Central memory CD8-positive, alpha-beta T cell (primary cell): ENCODE measurements at regions not wholly inside any gene's neighbourhood (a gene's known extent, or its start where the extent isn't known, plus 50 kb on each side); places are given as distances from the start of the nearest gene placed in this dataset.

Experiments used
- ATAC-seq: fragments of 150-1000 bp; cut with Tn5 transposase; replicated peaks from 2 replicates; pipeline ENCODE4 v1.10.0; 2022; ENCODE audit warnings: mild to moderate bottlenecking, moderate FRiP score, moderate number of reproducible peaks; ENCODE audit not compliant: poor library complexity, severe bottlenecking; ENCODE audit errors: extremely low read depth
- DNase-seq, 2 donors: peaks; one replicate each; pipeline ENCODE4 v3.0.0; 2021; ENCODE audit warnings: low spot score in 2 of 2
- H3K27ac Mint-ChIP-seq: one replicate; pipeline ENCODE4 v1.8.0; 2022; ENCODE audit warnings: low read depth, mild to moderate bottlenecking, moderate library complexity, mixed read lengths
- H3K27me3 Mint-ChIP-seq: one replicate; pipeline ENCODE4 v1.8.0; 2022; ENCODE audit warnings: mixed read lengths
- H3K36me3 Mint-ChIP-seq: one replicate; pipeline ENCODE4 v1.8.0; 2022; ENCODE audit warnings: mild to moderate bottlenecking, moderate library complexity, mixed read lengths; ENCODE audit not compliant: insufficient read depth
- H3K4me1 Mint-ChIP-seq: one replicate; pipeline ENCODE4 v1.8.0; 2022; ENCODE audit warnings: mixed read lengths
- H3K4me3 Mint-ChIP-seq: one replicate; pipeline ENCODE4 v1.8.0; 2022; ENCODE audit warnings: mild to moderate bottlenecking, moderate library complexity, mixed read lengths
- H3K9me3 Mint-ChIP-seq: one replicate; pipeline ENCODE4 v1.8.0; 2022; ENCODE audit warnings: mixed read lengths

- Mint-ChIP-seq H3K27me3 (no peaks in the 10 kb centered on the region), H3K4me3 (no peak overlapping the region), H3K27ac (no peak overlapping the region), H3K36me3 (peaks cover 1% of the 10 kb centered on the region), H3K4me1 (peaks cover 19% of the 10 kb centered on the region), H3K9me3 (no peaks in the 10 kb centered on the region)
- ATAC-seq, result no peak
- DNase-seq, result no peak
Observed at GRCh38 chr21:28734522-28735175, 258.0 kb downstream of the LTN1 start.

GRCh38 chr21:28731700-28732321 lies 260.9 kb downstream of the LTN1 start:
- H3K4me1 Mint-ChIP-seq, result peaks cover 10% of the 10 kb centered on the region
- ATAC-seq, result no peak

DNA sequence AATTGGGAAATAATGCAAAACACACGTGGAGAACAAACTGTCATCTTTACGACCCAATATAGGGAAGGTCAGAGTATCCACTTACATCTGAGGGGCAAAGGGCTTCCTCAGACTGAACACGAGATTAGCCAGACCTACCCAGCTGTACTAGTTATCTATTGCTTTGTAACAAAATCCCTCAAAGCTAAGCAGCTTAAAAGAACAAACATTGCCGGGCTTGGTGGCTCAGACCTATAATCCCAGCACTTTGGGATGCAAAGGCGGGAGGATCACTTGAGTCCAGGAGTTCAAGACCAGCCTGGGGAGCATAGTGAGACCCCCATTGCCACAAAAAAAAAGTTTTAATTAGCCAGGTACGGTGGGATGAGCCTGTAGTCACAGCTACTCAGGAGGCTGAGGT lies 262.8 kb downstream of the LTN1 start:
- DNase-seq (no peak), ATAC-seq (no peak)
- Mint-ChIP-seq H3K9me3 (no peaks in the 10 kb centered on the region), H3K36me3 (peaks cover 3% of the 10 kb centered on the region), H3K4me3 (no peak overlapping the region), H3K27me3 (no peaks in the 10 kb centered on the region), H3K4me1 (peaks cover 6% of the 10 kb centered on the region), H3K27ac (no peak overlapping the region)

More at GRCh38 chr21:28731700-28732321, 260.9 kb downstream of the LTN1 start:
- Mint-ChIP-seq H3K9me3 (no peaks in the 10 kb centered on the region), H3K27me3 (no peaks in the 10 kb centered on the region), H3K27ac (peak overlapping the region; percentile 25), H3K36me3 (peaks cover 1% of the 10 kb centered on the region), H3K4me3 (no peak overlapping the region)
- DNase-seq, result no peak

DNA sequence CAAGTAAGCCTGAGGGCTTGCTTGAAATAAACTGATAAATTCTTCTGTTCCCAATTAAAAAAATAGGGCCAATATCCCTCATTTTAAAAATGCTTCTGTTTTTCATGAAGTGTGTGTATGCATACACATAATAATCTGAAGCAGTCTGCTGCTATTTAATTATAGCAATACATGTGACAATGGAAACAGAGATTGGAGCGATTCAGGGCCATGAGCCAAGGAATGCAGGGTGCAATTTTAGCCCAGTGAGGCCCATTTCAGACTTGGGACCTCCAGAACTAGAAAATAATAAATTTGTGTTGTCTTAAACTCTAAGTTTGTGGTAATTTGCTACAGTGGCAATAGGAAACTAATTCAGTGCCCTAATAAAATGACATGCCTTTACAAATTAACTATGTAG lies 264.9 kb downstream of the LTN1 start:
- H3K4me3 Mint-ChIP-seq, result no peak overlapping the region
- H3K27ac Mint-ChIP-seq, result no peak overlapping the region
- ATAC-seq, result no peak
- H3K9me3 Mint-ChIP-seq, result no peaks in the 10 kb centered on the region
- H3K27me3 Mint-ChIP-seq, result no peaks in the 10 kb centered on the region
- no peak for DNase-seq
- H3K36me3 Mint-ChIP-seq, result peaks cover 3% of the 10 kb centered on the region
- no peaks in the 10 kb centered on the region for H3K4me1 Mint-ChIP-seq

DNA sequence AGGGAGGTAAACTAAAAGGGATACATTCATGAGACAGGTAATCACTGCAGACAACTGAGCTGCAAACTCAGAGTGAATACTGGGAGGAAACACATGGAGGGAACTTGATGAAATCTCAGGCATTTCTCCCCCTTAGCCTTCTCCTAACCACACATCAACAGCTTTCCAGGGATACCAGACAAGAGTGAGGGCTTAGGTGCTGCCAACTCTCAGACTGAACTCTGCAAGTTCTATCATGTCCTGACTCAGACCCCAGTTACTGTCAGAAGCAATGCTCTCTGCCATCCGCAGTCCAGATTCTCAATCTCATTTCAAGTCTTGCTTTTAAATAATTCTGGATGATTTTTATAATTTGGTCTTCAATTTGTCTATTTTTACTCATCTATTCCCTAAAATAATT lies 267.3 kb downstream of the LTN1 start:
- Mint-ChIP-seq H3K27me3 (no peaks in the 10 kb centered on the region), H3K36me3 (peaks cover 2% of the 10 kb centered on the region), H3K4me3 (no peak overlapping the region), H3K9me3 (no peaks in the 10 kb centered on the region), H3K27ac (no peak overlapping the region), H3K4me1 (no peaks in the 10 kb centered on the region)
- ATAC-seq, result no peak
- no peak for DNase-seq

GRCh38 chr21:28723646-28724045 lies 269.0 kb downstream of the LTN1 start:
- Mint-ChIP-seq H3K4me1 (peaks cover 7% of the 10 kb centered on the region), H3K9me3 (no peaks in the 10 kb centered on the region), H3K4me3 (no peak overlapping the region), H3K36me3 (peaks cover 2% of the 10 kb centered on the region), H3K27me3 (no peaks in the 10 kb centered on the region), H3K27ac (no peak overlapping the region)
- DNase-seq (no peak), ATAC-seq (no peak)

DNA sequence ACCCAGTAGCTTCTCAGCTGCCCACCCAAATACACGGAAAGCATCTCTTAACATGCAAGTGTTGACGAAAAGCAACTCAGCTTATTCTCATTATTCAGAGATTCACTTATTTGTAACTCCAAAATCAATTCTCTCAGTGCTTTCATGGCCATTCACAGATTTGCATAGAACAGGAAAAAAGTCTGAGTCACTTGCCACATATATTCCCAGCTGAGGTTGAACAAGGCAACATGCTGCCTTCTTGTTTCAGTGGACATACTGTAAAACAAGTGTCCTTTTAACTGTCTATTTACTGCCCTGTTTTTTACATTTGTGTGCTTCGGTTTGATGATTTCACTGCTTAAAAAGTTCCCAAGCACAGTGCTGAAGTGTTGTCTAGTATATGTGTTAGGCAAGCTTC lies 273.0 kb downstream of the LTN1 start:
- DNase-seq (no peak), ATAC-seq (no peak)
- Mint-ChIP-seq H3K4me1 (peaks cover 12% of the 10 kb centered on the region), H3K27ac (no peak overlapping the region), H3K27me3 (no peaks in the 10 kb centered on the region), H3K36me3 (peaks cover 2% of the 10 kb centered on the region), H3K9me3 (no peaks in the 10 kb centered on the region), H3K4me3 (no peak overlapping the region)

DNA sequence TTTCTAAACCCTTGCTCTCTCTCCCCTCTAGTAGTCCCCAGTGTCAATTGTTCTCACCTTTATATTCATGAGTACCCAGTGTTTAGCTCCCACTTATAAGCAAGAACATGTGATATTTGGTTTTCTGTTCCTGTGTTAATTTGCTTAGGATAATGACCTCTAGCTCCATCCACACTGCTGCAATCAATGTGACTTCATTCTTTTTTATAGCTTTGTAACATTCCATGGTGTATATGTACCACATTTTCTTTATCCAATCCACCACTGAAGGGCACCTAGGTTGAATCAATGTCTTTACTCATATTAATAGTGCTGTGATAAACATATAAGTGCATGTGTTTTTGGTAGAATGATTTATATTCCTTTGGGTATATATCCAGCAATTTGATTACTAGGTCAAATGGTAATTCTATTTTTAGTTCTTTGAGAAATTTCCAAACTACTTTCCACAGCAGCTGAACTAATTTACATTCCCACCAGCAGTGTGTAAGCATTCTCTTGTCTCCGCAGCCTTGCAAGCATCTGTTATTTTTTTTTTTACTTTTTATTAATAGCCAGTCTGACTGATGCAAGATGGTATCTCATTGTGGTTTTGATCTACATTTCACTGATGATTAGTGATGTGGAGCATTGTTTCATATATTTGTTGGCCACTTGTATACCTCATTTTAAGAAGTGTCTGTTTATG lies 277.8 kb downstream of the LTN1 start:
- H3K4me3 Mint-ChIP-seq, result no peak overlapping the region
- ATAC-seq (no peak), DNase-seq (no peak)
- no peak overlapping the region for H3K27ac Mint-ChIP-seq
- H3K4me1 Mint-ChIP-seq, result peaks cover 12% of the 10 kb centered on the region
- H3K9me3 Mint-ChIP-seq, result no peaks in the 10 kb centered on the region
- H3K36me3 Mint-ChIP-seq, result peaks cover 4% of the 10 kb centered on the region
- H3K27me3 Mint-ChIP-seq, result no peaks in the 10 kb centered on the region

- peaks cover 7% of the 10 kb centered on the region for H3K9me3 Mint-ChIP-seq
- no peaks in the 10 kb centered on the region for H3K27me3 Mint-ChIP-seq
- H3K4me1 Mint-ChIP-seq, result no peaks in the 10 kb centered on the region
- no peak overlapping the region for H3K27ac Mint-ChIP-seq
- H3K36me3 Mint-ChIP-seq, result peaks cover 2% of the 10 kb centered on the region
- no peak for ATAC-seq
- no peak overlapping the region for H3K4me3 Mint-ChIP-seq
- DNase-seq, result no peak
Observed at GRCh38 chr21:28712411-28712810, 280.3 kb downstream of the LTN1 start.

DNA sequence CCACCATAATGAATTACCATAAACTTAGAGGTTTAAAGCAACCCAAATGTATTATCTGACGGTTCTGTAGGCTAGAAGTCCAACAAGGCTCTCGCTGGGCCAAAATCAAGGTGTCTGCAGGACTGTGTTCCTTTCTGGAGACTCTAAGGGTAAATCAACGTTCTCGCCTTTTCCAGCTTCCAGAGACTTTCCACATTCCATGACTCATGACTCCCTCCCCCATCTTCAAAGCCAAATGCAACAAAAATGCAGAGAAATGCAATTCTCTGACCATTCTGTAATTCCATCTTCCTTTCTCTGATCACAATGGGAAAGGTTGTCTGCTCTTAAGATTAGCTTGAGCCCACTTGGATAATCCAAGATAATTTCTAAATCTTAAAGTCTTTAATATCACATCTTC lies 287.1 kb downstream of the LTN1 start:
- H3K27me3 Mint-ChIP-seq, result no peaks in the 10 kb centered on the region
- no peak for ATAC-seq
- H3K4me3 Mint-ChIP-seq, result no peak overlapping the region
- H3K36me3 Mint-ChIP-seq, result peaks cover 1% of the 10 kb centered on the region
- no peak overlapping the region for H3K27ac Mint-ChIP-seq
- peaks cover 12% of the 10 kb centered on the region for H3K9me3 Mint-ChIP-seq
- H3K4me1 Mint-ChIP-seq, result peaks cover 17% of the 10 kb centered on the region
- DNase-seq, result no peak

GRCh38 chr21:28704746-28705145 lies 287.9 kb downstream of the LTN1 start:
- no peak overlapping the region for H3K27ac Mint-ChIP-seq
- peaks cover 12% of the 10 kb centered on the region for H3K9me3 Mint-ChIP-seq
- ATAC-seq (no peak), DNase-seq (no peak)
- no peaks in the 10 kb centered on the region for H3K27me3 Mint-ChIP-seq
- H3K4me1 Mint-ChIP-seq, result peaks cover 26% of the 10 kb centered on the region
- peaks cover 1% of the 10 kb centered on the region for H3K36me3 Mint-ChIP-seq
- H3K4me3 Mint-ChIP-seq, result no peak overlapping the region

GRCh38 chr21:28703861-28704260 lies 288.8 kb downstream of the LTN1 start:
- H3K4me1 Mint-ChIP-seq, result peaks cover 26% of the 10 kb centered on the region
- H3K4me3 Mint-ChIP-seq, result no peak overlapping the region
- ATAC-seq (no peak), DNase-seq (no peak)
- H3K27ac Mint-ChIP-seq, result no peak overlapping the region
- no peaks in the 10 kb centered on the region for H3K27me3 Mint-ChIP-seq
- peaks cover 1% of the 10 kb centered on the region for H3K36me3 Mint-ChIP-seq
- peaks cover 6% of the 10 kb centered on the region for H3K9me3 Mint-ChIP-seq
